ENCODE measurements at regions not wholly inside any gene's neighbourhood (a gene's known extent, or its start where the extent isn't known, plus 50 kb on each side); places are given as distances from the start of the nearest gene placed in this dataset.
"Not testable (repeated sequence)": the region's sequence is repeated elsewhere in the genome, so short reads cannot be mapped to it uniquely, and the experiment has no call there.

- no peak for DNase-seq (ENCODE audit: low read depth)
Observed at GRCh38 chr1:29631361-29631760, 395.0 kb downstream of the PTPRU start.

GRCh38 chr1:29630756-29631155, 394.4 kb downstream of the PTPRU start:
- DNase-seq (ENCODE audit: low read depth), result no peak

- DNase-seq (ENCODE audit: low read depth), result no peak
Observed at GRCh38 chr1:29629814-29630516, 393.6 kb downstream of the PTPRU start.

GRCh38 chr1:29629401-29629800, 393.1 kb downstream of the PTPRU start:
- no peak for DNase-seq (ENCODE audit: low read depth)

- no peak for DNase-seq (ENCODE audit: low read depth)
Observed at GRCh38 chr1:29628190-29628589, 391.9 kb downstream of the PTPRU start.

GRCh38 chr1:29626726-29627125, 390.4 kb downstream of the PTPRU start:
- DNase-seq (ENCODE audit: low read depth), result no peak

GRCh38 chr1:29626066-29626465, 389.7 kb downstream of the PTPRU start:
- no peak for DNase-seq (ENCODE audit: low read depth)

- DNase-seq (ENCODE audit: low read depth), result no peak
Observed at GRCh38 chr1:29625084-29625420, 388.7 kb downstream of the PTPRU start.

GRCh38 chr1:29624320-29625083, 388.2 kb downstream of the PTPRU start:
- DNase-seq (ENCODE audit: low read depth), result no peak

GRCh38 chr1:29623501-29623900, 387.2 kb downstream of the PTPRU start:
- DNase-seq (ENCODE audit: low read depth), result no peak

GRCh38 chr1:29621826-29622435, 385.6 kb downstream of the PTPRU start:
- no peak for DNase-seq (ENCODE audit: low read depth)

- no peak for DNase-seq (ENCODE audit: low read depth)
Observed at GRCh38 chr1:29620631-29621030, 384.3 kb downstream of the PTPRU start.

- DNase-seq (ENCODE audit: low read depth), result no peak
Observed at GRCh38 chr1:29607236-29607635, 370.9 kb downstream of the PTPRU start.

GRCh38 chr1:29604796-29605195, 368.5 kb downstream of the PTPRU start:
- not testable (repeated sequence) for DNase-seq (ENCODE audit: low read depth)

- no peak for DNase-seq (ENCODE audit: low read depth)
Observed at GRCh38 chr1:29603622-29604021, 367.3 kb downstream of the PTPRU start.

- DNase-seq (ENCODE audit: low read depth), result no peak
Observed at GRCh38 chr1:29602203-29602602, 365.9 kb downstream of the PTPRU start.

GRCh38 chr1:29601021-29601420, 364.7 kb downstream of the PTPRU start:
- no peak for DNase-seq (ENCODE audit: low read depth)

GRCh38 chr1:29599826-29600225, 363.5 kb downstream of the PTPRU start:
- DNase-seq (ENCODE audit: low read depth), result no peak

- no peak for DNase-seq (ENCODE audit: low read depth)
Observed at GRCh38 chr1:29599071-29599470, 362.7 kb downstream of the PTPRU start.

GRCh38 chr1:29597861-29598260, 361.5 kb downstream of the PTPRU start:
- no peak for DNase-seq (ENCODE audit: low read depth)

- no peak for DNase-seq (ENCODE audit: low read depth)
Observed at GRCh38 chr1:29593601-29594382, 357.5 kb downstream of the PTPRU start.

GRCh38 chr1:29592731-29593130, 356.4 kb downstream of the PTPRU start:
- no peak for DNase-seq (ENCODE audit: low read depth)

GRCh38 chr1:29592261-29592615, 355.9 kb downstream of the PTPRU start:
- DNase-seq (ENCODE audit: low read depth), result no peak
